ENCODE measurements at regions not wholly inside any gene's neighbourhood (a gene's known extent, or its start where the extent isn't known, plus 50 kb on each side); places are given as distances from the start of the nearest gene placed in this dataset.

DNA sequence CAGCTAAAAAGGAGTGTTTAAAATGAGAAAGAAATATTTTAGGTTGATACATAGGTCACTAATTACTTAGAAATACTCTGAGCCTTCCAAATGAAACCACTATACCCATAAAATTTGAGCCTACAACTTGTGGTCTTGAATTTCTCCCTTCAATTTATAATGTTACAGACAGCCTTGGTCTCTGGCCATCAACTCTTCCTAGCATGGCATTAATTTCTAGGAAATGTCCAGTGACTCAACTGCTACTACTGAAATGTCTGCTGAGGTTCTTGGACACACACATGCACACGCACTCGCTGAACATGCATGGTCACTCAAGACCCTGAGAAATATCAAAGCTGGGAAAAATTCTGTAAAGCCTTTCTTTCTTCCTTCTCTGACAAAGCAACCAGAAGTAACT, 61.1 kb upstream of the SAMSN1 start:
- no peak for DNase-seq

DNA sequence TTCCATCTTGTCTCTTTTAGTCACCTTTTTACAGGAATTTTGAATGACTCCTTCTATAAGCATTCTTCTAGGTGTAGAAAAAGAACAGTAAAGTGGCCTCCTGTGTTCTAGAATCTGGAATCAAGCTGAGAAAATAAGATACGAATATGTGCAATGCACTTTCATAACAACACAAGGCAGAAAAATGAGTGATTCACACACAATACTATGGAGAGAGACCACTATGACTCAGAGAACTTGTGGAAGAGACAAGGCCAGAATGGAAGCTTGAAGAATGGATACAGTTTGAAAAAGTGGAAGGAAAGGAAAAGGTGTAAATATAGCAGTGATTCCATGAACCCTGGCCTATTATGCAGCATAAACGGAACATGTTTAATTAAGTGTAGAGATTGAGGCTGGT, 57.1 kb upstream of the SAMSN1 start:
- no peak for DNase-seq

DNA sequence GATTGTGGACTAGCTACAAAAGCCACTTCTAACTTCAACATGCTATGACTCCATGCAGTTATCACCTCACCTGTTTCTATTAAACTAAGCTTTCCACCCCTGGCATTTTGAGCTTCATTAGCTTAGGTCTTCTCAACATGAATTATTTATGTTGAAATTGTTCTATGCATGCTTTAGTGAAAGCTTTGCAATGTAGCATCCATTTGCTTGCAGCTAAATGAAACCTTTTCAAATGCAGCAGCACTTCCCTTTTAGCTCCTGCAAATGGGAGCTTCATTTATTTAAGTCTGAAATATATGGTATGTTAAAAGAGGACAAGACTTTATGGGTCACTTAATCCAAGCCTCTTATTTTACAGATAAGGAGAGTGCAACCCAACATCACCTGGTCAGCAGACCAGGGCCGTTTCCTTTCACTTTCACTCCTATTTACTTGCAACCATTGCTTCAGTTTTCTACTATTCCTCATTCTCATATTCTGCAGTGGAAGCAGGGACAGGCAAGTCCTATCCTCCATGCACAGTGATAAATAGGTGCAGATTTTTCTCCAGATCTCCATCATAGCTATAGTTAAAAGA, 56.4 kb upstream of the SAMSN1 start:
- DNase-seq, result no peak

DNA sequence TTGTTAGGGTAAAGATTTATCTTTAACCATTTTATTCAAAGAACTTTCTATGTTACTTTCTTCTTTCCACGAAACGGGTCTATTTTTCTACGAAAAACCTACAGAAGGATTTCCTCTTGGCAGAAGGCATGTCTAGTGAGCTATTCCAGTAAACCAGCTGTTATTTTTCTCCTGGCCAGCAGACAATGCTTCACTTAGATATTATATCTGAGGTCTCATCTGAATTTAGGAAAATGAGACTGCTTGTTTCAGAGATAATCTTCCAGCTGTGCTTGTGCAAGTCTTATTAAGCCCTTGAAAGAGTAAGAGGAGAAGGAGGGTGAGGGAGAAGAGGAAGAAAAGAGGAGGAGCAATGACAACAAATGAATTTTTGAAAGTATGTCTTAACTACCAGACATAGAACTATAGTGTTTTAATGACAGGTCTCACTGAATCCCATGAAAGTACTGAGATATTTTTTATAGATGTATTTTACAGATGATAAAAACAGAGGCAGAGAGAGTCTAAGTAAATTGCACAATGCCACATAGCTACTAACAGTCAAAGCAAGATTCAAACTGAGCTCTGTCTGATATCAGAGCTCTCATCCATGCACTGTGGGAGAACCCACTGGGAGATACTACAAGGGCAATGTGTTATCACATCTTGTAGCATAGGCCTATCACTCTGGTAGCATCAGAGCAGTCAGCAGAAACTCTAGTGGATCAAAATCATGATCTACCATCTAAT, 54.6 kb upstream of the SAMSN1 start:
- no peak for DNase-seq

DNA sequence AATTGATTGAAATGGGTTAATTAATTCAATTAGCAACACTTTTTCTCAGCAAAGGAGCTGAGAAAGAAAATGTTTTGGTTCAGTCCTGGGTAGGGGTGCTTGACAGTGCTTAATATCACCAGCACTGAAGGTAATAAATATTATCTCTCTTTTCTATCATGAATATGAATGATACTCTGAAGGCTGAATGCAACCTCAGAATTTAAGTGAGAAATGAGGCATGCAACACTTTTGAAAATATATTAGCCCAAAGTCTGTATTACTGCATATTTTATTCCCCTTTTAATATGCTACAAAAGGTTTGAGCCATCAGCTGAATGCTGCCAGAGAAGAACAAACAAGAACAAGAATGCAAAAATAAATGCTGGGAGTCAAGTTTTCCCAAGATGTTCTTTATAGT, 52.0 kb upstream of the SAMSN1 start:
- DNase-seq, result no peak

Data from NCI-H345 (cell line).